ENCODE measurements at regions not wholly inside any gene's neighbourhood (a gene's known extent, or its start where the extent isn't known, plus 50 kb on each side); places are given as distances from the start of the nearest gene placed in this dataset.

- H3K27ac ChIP-seq: no peak overlapping the region
- no peak overlapping the region for H3K4me3 ChIP-seq
- no peaks in the 10 kb centered on the region for H3K4me1 ChIP-seq
- no peaks in the 10 kb centered on the region for H3K27me3 ChIP-seq
- TF ChIP-seq CTCF (IDR thresholded peaks at IDR 0.05) (no peak), POLR2A (IDR thresholded peaks at IDR 0.05) (no peak)
- no peak for ATAC-seq
- H3K36me3 ChIP-seq: no peaks in the 10 kb centered on the region
- H3K9me3 ChIP-seq: no peaks in the 10 kb centered on the region
- no peak for DNase-seq
- intact Hi-C loops (cut with DNase I): no loop called here
- WGBS (ENCODE audit: insufficient coverage, low coverage, low lambda C conversion rate, missing lambda C conversion rate): 50% methylated on average over 3 of the region's 3 CpGs
These were observed 147.8 kb upstream of the MEF2C start for GRCh38 chr5:89030798-89031197.

- Histone ChIP-seq H3K4me3 (no peak overlapping the region), H3K36me3 (no peaks in the 10 kb centered on the region), H3K27me3 (no peaks in the 10 kb centered on the region), H3K27ac (no peak overlapping the region), H3K9me3 (no peaks in the 10 kb centered on the region), H3K4me1 (no peaks in the 10 kb centered on the region)
- intact Hi-C loops (cut with DNase I): no loop called here
- WGBS (ENCODE audit: insufficient coverage, low coverage, low lambda C conversion rate, missing lambda C conversion rate): 64% methylated on average over 2 of the region's 2 CpGs
- no peak for DNase-seq
- TF ChIP-seq CTCF (IDR thresholded peaks at IDR 0.05): no peak
- no peak for TF ChIP-seq POLR2A (IDR thresholded peaks at IDR 0.05)
- no peak for ATAC-seq
These were observed 145.8 kb upstream of the MEF2C start for GRCh38 chr5:89028595-89029285.

GRCh38 chr5:89024045-89024444 is 141.1 kb upstream of the MEF2C start:
- Histone ChIP-seq H3K9me3 (no peaks in the 10 kb centered on the region), H3K27me3 (no peaks in the 10 kb centered on the region), H3K4me3 (no peak overlapping the region), H3K27ac (no peak overlapping the region), H3K36me3 (no peaks in the 10 kb centered on the region), H3K4me1 (no peaks in the 10 kb centered on the region)
- TF ChIP-seq POLR2A (IDR thresholded peaks at IDR 0.05) (no peak), CTCF (IDR thresholded peaks at IDR 0.05) (no peak)
- DNase-seq (no peak), ATAC-seq (no peak)
- 78% methylated on average over 3 of the region's 3 CpGs for WGBS (ENCODE audit: insufficient coverage, low coverage, low lambda C conversion rate, missing lambda C conversion rate)
- intact Hi-C loops (cut with DNase I): no loop called here

- H3K27ac ChIP-seq: no peak overlapping the region
- intact Hi-C loops (cut with DNase I): no loop called here
- WGBS (ENCODE audit: insufficient coverage, low coverage, low lambda C conversion rate, missing lambda C conversion rate): 87% methylated on average over 4 of the region's 4 CpGs
- no peaks in the 10 kb centered on the region for H3K9me3 ChIP-seq
- no peaks in the 10 kb centered on the region for H3K27me3 ChIP-seq
- no peaks in the 10 kb centered on the region for H3K4me1 ChIP-seq
- TF ChIP-seq POLR2A (IDR thresholded peaks at IDR 0.05): no peak
- TF ChIP-seq CTCF (IDR thresholded peaks at IDR 0.05): no peak
- no peaks in the 10 kb centered on the region for H3K36me3 ChIP-seq
- no peak overlapping the region for H3K4me3 ChIP-seq
- DNase-seq (no peak), ATAC-seq (no peak)
These were observed 138.1 kb upstream of the MEF2C start for GRCh38 chr5:89020926-89021610.
